ENCODE measurements at regions not wholly inside any gene's neighbourhood (a gene's known extent, or its start where the extent isn't known, plus 50 kb on each side); places are given as distances from the start of the nearest gene placed in this dataset.
"Not testable (repeated sequence)": the region's sequence is repeated elsewhere in the genome, so short reads cannot be mapped to it uniquely, and the experiment has no call there.

DNA sequence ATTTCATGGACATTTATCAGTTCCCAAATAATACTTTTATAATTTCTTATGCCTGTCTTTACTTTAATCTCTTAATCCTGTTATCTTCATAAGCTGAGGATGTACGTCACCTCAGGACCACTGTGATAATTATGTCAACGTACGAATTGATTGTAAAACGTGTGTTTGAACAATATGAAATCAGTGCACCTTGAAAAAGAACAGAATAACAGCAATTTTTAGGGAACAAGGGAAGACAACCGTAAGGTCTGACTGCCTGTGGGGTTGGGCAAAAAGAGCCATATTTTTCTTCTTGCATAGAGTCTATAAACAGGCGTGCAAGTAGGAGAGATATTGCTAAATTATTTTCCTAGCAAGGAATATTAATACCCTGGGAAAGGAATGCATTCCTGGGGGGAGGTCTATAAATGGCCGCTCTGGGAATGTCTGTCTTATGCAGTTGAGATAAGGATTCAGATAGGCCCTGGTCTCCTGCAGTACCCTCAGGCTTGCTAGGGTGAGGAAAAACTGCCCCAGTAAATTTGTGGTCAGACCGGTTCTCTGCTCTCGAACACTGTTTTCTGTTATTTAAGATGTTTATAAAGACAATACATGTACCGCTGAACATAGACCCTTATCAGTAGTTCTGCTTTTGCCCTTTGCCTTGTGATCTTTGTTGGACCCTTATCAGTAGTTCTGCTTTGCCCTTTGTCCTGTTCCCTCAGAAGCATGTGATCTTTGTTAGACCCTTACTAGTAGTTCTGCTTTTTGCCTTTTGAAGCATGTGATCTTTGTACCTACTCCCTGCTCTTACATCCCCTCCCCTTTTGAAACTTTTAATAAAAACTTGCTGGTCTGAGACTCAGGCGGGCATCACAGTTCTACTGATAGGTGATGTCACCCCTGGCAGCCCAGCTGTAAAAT is 83.4 kb upstream of the SERBP1 start:
- not testable (repeated sequence) for TF ChIP-seq POLR2A, POLR2AphosphoS5 (IDR thresholded peaks at IDR 0.05; ENCODE audit: low read depth, low read length)

Data from GM12891 (cell line).